ENCODE measurements at regions not wholly inside any gene's neighbourhood (a gene's known extent, or its start where the extent isn't known, plus 50 kb on each side); places are given as distances from the start of the nearest gene placed in this dataset.

DNA sequence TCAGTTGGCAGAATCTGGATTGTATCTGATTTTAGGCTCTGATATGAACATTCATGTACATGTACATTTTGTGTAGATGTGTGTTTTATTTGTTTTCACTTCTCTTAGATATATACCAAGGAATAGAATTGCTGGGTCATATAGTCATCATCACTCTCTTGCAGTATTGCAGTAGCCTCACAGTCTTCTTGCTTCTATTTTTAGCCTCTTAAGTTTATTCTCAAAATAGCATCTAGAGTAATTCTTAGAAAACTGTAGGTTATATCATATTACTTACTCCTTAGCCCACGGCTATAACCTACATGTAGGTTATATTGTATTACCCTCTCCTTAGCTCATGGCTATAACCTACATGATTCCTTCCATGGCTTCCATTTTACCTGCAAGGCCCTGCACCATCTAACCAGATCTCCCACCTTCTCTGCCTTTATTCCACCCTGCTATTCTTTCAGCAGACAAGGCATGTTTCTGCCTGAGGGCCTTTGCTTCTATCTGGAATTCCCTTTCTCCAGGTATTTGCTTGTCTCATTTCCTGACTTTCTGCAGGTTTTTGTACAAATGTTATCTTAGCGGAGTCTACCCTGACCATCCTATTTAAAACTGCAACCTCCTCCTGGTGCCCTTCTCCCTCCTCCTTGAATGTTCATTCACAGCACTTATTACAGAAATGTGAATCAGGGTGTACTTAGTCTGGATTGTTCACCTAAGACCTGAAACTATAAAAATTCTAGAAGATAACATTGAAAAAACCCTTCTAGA lies 109.0 kb upstream of the ETV3 start:
- DNase-seq (ENCODE audit: low spot score), result no peak
- ChIA-PET POLR2A (ENCODE audit: low non-redundant PET) (no interaction called here), CTCF (no interaction called here)
- H3K27ac ChIP-seq, result no peak overlapping the region
- TF ChIP-seq, protein P1, sequence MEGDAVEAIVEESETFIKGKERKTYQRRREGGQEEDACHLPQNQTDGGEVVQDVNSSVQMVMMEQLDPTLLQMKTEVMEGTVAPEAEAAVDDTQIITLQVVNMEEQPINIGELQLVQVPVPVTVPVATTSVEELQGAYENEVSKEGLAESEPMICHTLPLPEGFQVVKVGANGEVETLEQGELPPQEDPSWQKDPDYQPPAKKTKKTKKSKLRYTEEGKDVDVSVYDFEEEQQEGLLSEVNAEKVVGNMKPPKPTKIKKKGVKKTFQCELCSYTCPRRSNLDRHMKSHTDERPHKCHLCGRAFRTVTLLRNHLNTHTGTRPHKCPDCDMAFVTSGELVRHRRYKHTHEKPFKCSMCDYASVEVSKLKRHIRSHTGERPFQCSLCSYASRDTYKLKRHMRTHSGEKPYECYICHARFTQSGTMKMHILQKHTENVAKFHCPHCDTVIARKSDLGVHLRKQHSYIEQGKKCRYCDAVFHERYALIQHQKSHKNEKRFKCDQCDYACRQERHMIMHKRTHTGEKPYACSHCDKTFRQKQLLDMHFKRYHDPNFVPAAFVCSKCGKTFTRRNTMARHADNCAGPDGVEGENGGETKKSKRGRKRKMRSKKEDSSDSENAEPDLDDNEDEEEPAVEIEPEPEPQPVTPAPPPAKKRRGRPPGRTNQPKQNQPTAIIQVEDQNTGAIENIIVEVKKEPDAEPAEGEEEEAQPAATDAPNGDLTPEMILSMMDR (conservative IDR thresholded peaks at IDR 0.05; ENCODE audit: low read depth), result no peak

DNA sequence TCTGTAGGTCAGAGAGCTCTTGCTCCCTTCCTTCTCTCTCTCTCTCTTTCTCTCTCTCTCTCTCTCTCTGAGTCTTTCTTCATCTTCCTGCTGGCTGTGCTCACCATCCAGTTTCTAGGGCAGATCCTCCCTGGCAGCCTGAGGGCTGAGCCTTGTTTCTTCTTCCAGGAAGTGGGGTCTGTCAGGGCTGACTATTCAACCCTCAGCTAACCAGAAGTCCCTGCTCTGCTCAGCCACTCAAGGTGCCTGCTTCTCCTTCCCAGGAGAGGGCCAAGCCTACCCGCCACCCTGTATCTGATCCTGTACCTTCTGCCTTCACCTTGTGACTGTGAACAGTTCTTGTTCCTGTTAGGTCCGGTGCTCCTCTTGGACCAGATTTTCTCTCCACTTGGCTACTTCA lies 107.6 kb upstream of the ETV3 start:
- H3K27ac ChIP-seq, result no peak overlapping the region
- TF ChIP-seq, protein P1 (conservative IDR thresholded peaks at IDR 0.05; ENCODE audit: low read depth), result no peak
- no peak for DNase-seq (ENCODE audit: low spot score)
- ChIA-PET POLR2A (ENCODE audit: low non-redundant PET) (no interaction called here), CTCF (no interaction called here)

DNA sequence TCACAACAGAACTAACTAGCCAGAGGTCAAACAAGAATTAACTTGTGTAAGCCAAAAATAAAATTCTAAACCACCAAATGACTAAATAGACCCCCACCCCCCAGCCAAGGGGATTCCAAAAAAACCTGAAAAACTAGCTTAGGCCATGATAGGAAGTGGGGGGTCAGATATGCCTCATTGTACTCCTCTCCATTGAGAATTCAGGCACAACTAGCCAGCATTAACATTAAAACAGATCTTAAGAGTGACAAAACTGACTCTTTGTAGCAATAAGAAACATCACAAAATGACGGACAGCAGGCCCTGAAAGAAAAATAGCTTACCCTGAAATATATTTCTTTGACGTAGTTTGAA lies 103.0 kb upstream of the ETV3 start:
- TF ChIP-seq, protein P1 (conservative IDR thresholded peaks at IDR 0.05; ENCODE audit: low read depth), result no peak
- CTCF ChIA-PET, result interaction anchor here (0.5 kb wide), 1 partner anchor 1555 kb away, joined by 6 read pairs; no protein-coding TSS in a partner anchor
- no peak for DNase-seq (ENCODE audit: low spot score)
- H3K27ac ChIP-seq, result no peak overlapping the region
- POLR2A ChIA-PET (ENCODE audit: low non-redundant PET), result no interaction called here

DNA sequence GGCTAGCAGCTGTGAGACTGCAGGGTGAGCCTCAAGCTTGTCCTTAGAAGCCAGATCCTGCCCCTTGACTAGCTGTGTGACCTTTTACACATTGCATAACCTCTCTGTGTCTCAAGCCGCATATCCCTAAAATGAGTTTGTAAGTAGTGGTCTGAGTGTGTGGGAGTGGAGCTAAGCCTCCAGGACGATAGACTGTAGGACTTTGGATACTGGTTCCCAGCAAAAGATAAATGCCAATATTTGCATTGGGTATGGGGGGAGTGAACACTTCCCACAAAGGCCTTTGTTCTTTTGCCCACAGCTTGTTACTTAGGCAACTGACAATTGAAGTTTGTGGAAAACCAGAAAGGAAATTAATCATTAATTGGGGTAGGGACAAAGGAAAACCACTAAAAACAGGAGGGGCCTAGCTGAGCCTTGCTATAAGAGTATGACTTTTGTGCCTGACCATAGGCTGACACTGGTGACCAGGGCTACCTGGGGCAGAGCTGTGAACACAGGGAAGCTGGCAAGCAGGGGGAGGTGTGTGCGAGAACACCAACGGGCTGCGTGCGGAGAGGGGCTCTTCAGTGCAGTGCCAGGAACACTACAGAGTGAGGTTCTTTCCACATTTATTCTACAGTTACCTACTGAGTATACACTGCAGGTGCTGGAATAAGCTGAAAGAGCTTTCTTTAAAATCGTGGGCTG lies 102.4 kb upstream of the ETV3 start:
- POLR2A ChIA-PET (ENCODE audit: low non-redundant PET), result no interaction called here
- TF ChIP-seq, protein P1 (conservative IDR thresholded peaks at IDR 0.05; ENCODE audit: low read depth), result no peak
- DNase-seq (ENCODE audit: low spot score), result no peak
- CTCF ChIA-PET, result interaction anchor here (0.5 kb wide), 1 partner anchor 1556 kb away, joined by 6 read pairs; no protein-coding TSS in a partner anchor
- H3K27ac ChIP-seq, result no peak overlapping the region

DNA sequence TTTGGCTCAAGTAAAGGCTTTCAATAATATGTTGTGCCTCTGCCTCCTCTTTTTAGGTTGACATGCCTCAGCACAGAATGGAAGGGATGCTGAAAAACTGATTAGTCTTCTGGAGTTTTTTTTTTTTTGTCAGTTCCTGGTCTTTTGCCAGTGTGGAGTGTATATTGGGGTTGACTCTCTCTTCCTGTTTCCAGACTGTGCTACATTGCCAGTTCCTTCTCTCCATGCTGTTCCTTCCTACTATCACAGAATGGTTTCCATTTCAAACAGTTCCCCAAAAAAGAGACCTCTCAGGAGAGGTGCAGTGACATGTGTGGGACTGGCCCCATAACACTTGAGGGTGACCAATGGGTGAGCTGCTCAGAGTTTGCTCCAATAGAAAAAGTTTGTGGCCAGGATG lies 101.7 kb upstream of the ETV3 start:
- no peak for DNase-seq (ENCODE audit: low spot score)
- H3K27ac ChIP-seq, result no peak overlapping the region
- TF ChIP-seq, protein P1 (conservative IDR thresholded peaks at IDR 0.05; ENCODE audit: low read depth), result no peak
- ChIA-PET CTCF (no interaction called here), POLR2A (ENCODE audit: low non-redundant PET) (no interaction called here)

DNA sequence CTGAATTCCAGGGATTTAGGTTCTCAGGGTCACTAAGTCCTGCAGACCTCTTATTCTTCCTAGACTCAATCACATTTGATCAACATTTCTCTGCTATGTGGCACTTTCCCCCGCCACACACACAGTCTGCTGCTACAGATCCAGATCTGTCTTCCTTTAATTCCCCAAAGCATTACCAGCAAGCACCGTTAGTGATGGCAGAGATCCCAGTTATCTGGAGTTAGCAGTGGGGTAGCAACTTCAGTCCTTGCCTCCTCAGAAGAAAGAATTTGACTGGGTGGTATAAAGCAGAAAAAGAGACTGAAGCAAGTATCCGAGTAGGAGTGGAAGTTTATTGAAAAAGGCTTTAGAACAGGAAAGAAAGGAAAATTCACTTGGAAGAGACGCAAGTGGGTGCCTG lies 100.4 kb upstream of the ETV3 start:
- ChIA-PET CTCF (no interaction called here), POLR2A (ENCODE audit: low non-redundant PET) (no interaction called here)
- TF ChIP-seq, protein P1 (conservative IDR thresholded peaks at IDR 0.05; ENCODE audit: low read depth), result no peak
- no peak overlapping the region for H3K27ac ChIP-seq
- DNase-seq (ENCODE audit: low spot score), result no peak

All from RWPE1 (cell line).